ENCODE measurements at regions not wholly inside any gene's neighbourhood (a gene's known extent, or its start where the extent isn't known, plus 50 kb on each side); places are given as distances from the start of the nearest gene placed in this dataset.

- H2BK12ac ChIP-seq (ENCODE audit: low read length), result no peak overlapping the region
- H2AFZ ChIP-seq (ENCODE audit: insufficient read depth, low read length, poor library complexity), result no peak overlapping the region
- no peak overlapping the region for H3K14ac ChIP-seq (ENCODE audit: low read length)
- H3K27me3 ChIP-seq (ENCODE audit: insufficient read depth, low read length), result no peaks in the 10 kb centered on the region
- no peak overlapping the region for H2BK5ac ChIP-seq (ENCODE audit: low read depth, low read length, poor library complexity)
- no peak overlapping the region for H4K91ac ChIP-seq (ENCODE audit: low read depth, low read length)
- no CpG with 5 or more reads among the region's 8 CpGs for WGBS (ENCODE audit: extremely low coverage, insufficient coverage, insufficient read length)
- H3K18ac ChIP-seq (ENCODE audit: low read length), result no peak overlapping the region
- no peak overlapping the region for H3K4me3 ChIP-seq (ENCODE audit: low read depth, low read length)
- no peak overlapping the region for H2BK120ac ChIP-seq (ENCODE audit: insufficient read depth, low read length, poor library complexity)
- H3K4me1 ChIP-seq (ENCODE audit: control insufficient read depth in 1 of 2, insufficient read depth in 2 of 2, low read length in 2 of 2), result no peaks in the 10 kb centered on the region
- no peak overlapping the region for H3K27ac ChIP-seq (ENCODE audit: low read depth, low read length)
- H3K79me2 ChIP-seq (ENCODE audit: control insufficient read depth, insufficient read depth, low read length, poor library complexity), result no peaks in the 10 kb centered on the region
- no peak overlapping the region for H2AK5ac ChIP-seq (ENCODE audit: low read length)
- H3K23ac ChIP-seq (ENCODE audit: low read length), result no peak overlapping the region
- H3K9me3 ChIP-seq (ENCODE audit: insufficient read depth, low read depth, low read length), result no peaks in the 10 kb centered on the region
- no peaks in the 10 kb centered on the region for H3K79me1 ChIP-seq (ENCODE audit: low read length)
- no peak overlapping the region for H3K9ac ChIP-seq (ENCODE audit: low read length)
- H3K4me2 ChIP-seq (ENCODE audit: low read length), result no peak overlapping the region
- no peaks in the 10 kb centered on the region for H3K36me3 ChIP-seq (ENCODE audit: control insufficient read depth in 1 of 2, insufficient read depth in 2 of 2, low read length in 2 of 2)
- no peak overlapping the region for H4K12ac ChIP-seq (ENCODE audit: low read depth, low read length)
- no peak overlapping the region for H4K8ac ChIP-seq (ENCODE audit: low read depth, low read length)
- H3K4ac ChIP-seq (ENCODE audit: low read depth, low read length), result no peak overlapping the region
- DNase-seq, result peak in 1 of 2 donors; percentile 25
Observed at GRCh38 chr3:8336456-8336855, 165.2 kb upstream of the LMCD1 start.

DNA sequence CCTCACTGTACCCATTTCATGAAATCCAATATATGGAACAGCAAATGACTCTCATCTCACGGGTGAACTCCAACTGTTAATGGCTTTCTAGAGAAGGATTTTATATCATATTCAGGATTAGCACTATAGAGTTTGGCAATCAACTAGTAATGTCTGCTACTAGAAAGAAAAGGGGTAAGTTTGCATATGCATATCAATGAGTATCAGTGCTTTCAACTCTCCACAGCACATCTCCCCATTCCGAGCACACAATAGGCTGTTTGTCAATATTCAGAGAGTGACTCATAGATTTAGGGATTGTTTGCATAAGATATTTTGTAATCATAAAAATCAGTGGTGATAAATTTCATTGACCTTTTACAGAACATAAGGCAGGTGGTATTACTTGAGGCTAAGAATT, 163.2 kb upstream of the LMCD1 start:
- Histone ChIP-seq H2BK120ac (ENCODE audit: insufficient read depth, low read length, poor library complexity) (no peak overlapping the region), H4K12ac (ENCODE audit: low read depth, low read length) (no peak overlapping the region), H3K18ac (ENCODE audit: low read length) (no peak overlapping the region), H3K79me2 (ENCODE audit: control insufficient read depth, insufficient read depth, low read length, poor library complexity) (no peaks in the 10 kb centered on the region), H4K8ac (ENCODE audit: low read depth, low read length) (no peak overlapping the region), H3K23ac (ENCODE audit: low read length) (no peak overlapping the region), H3K9me3 (ENCODE audit: insufficient read depth, low read depth, low read length) (no peaks in the 10 kb centered on the region), H2BK12ac (ENCODE audit: low read length) (no peak overlapping the region), H3K4ac (ENCODE audit: low read depth, low read length) (no peak overlapping the region), H2AK5ac (ENCODE audit: low read length) (no peak overlapping the region), H2BK5ac (ENCODE audit: low read depth, low read length, poor library complexity) (no peak overlapping the region), H3K4me1 (ENCODE audit: control insufficient read depth in 1 of 2, insufficient read depth in 2 of 2, low read length in 2 of 2) (no peaks in the 10 kb centered on the region), H3K79me1 (ENCODE audit: low read length) (no peaks in the 10 kb centered on the region), H4K91ac (ENCODE audit: low read depth, low read length) (no peak overlapping the region), H3K4me3 (ENCODE audit: low read depth, low read length) (no peak overlapping the region), H3K4me2 (ENCODE audit: low read length) (no peak overlapping the region), H3K14ac (ENCODE audit: low read length) (no peak overlapping the region), H3K27me3 (ENCODE audit: insufficient read depth, low read length) (no peaks in the 10 kb centered on the region), H2AFZ (ENCODE audit: insufficient read depth, low read length, poor library complexity) (no peak overlapping the region), H3K36me3 (ENCODE audit: control insufficient read depth in 1 of 2, insufficient read depth in 2 of 2, low read length in 2 of 2) (no peaks in the 10 kb centered on the region), H3K27ac (ENCODE audit: low read depth, low read length) (no peak overlapping the region), H3K9ac (ENCODE audit: low read length) (no peak overlapping the region)
- no CpG with 5 or more reads among the region's 2 CpGs for WGBS (ENCODE audit: extremely low coverage, insufficient coverage, insufficient read length)
- no peak for DNase-seq

- Histone ChIP-seq H3K4me3 (ENCODE audit: low read depth, low read length) (no peak overlapping the region), H3K79me1 (ENCODE audit: low read length) (no peaks in the 10 kb centered on the region), H3K18ac (ENCODE audit: low read length) (no peak overlapping the region), H3K9ac (ENCODE audit: low read length) (no peak overlapping the region), H2BK12ac (ENCODE audit: low read length) (no peak overlapping the region), H4K91ac (ENCODE audit: low read depth, low read length) (no peak overlapping the region), H3K79me2 (ENCODE audit: control insufficient read depth, insufficient read depth, low read length, poor library complexity) (no peaks in the 10 kb centered on the region), H3K4me2 (ENCODE audit: low read length) (no peak overlapping the region), H3K9me3 (ENCODE audit: insufficient read depth, low read depth, low read length) (no peaks in the 10 kb centered on the region), H3K4ac (ENCODE audit: low read depth, low read length) (no peak overlapping the region), H3K27me3 (ENCODE audit: insufficient read depth, low read length) (no peaks in the 10 kb centered on the region), H2BK5ac (ENCODE audit: low read depth, low read length, poor library complexity) (no peak overlapping the region), H4K8ac (ENCODE audit: low read depth, low read length) (no peak overlapping the region), H2BK120ac (ENCODE audit: insufficient read depth, low read length, poor library complexity) (no peak overlapping the region), H3K4me1 (ENCODE audit: control insufficient read depth in 1 of 2, insufficient read depth in 2 of 2, low read length in 2 of 2) (no peaks in the 10 kb centered on the region), H3K36me3 (ENCODE audit: control insufficient read depth in 1 of 2, insufficient read depth in 2 of 2, low read length in 2 of 2) (no peaks in the 10 kb centered on the region), H3K27ac (ENCODE audit: low read depth, low read length) (no peak overlapping the region), H4K12ac (ENCODE audit: low read depth, low read length) (no peak overlapping the region), H3K14ac (ENCODE audit: low read length) (no peak overlapping the region), H2AK5ac (ENCODE audit: low read length) (no peak overlapping the region), H2AFZ (ENCODE audit: insufficient read depth, low read length, poor library complexity) (no peak overlapping the region), H3K23ac (ENCODE audit: low read length) (no peak overlapping the region)
- peak in 1 of 2 donors; percentile 12 for DNase-seq
- no CpG with 5 or more reads among the region's 7 CpGs for whole genome bisulfite sequencing (ENCODE audit: extremely low coverage, insufficient coverage, insufficient read length)
Observed at GRCh38 chr3:8341821-8342247, 159.8 kb upstream of the LMCD1 start.

- Histone ChIP-seq H3K36me3 (ENCODE audit: control insufficient read depth in 1 of 2, insufficient read depth in 2 of 2, low read length in 2 of 2) (no peaks in the 10 kb centered on the region), H3K9me3 (ENCODE audit: insufficient read depth, low read depth, low read length) (no peaks in the 10 kb centered on the region), H2AK5ac (ENCODE audit: low read length) (no peak overlapping the region), H3K4ac (ENCODE audit: low read depth, low read length) (no peak overlapping the region), H3K79me2 (ENCODE audit: control insufficient read depth, insufficient read depth, low read length, poor library complexity) (no peaks in the 10 kb centered on the region), H3K23ac (ENCODE audit: low read length) (no peak overlapping the region), H3K14ac (ENCODE audit: low read length) (no peak overlapping the region), H4K12ac (ENCODE audit: low read depth, low read length) (no peak overlapping the region), H3K4me1 (ENCODE audit: control insufficient read depth in 1 of 2, insufficient read depth in 2 of 2, low read length in 2 of 2) (no peaks in the 10 kb centered on the region), H3K27ac (ENCODE audit: low read depth, low read length) (no peak overlapping the region), H4K8ac (ENCODE audit: low read depth, low read length) (no peak overlapping the region), H2BK12ac (ENCODE audit: low read length) (no peak overlapping the region), H3K9ac (ENCODE audit: low read length) (no peak overlapping the region), H3K4me2 (ENCODE audit: low read length) (no peak overlapping the region), H2AFZ (ENCODE audit: insufficient read depth, low read length, poor library complexity) (no peak overlapping the region), H2BK120ac (ENCODE audit: insufficient read depth, low read length, poor library complexity) (no peak overlapping the region), H3K4me3 (ENCODE audit: low read depth, low read length) (no peak overlapping the region), H4K91ac (ENCODE audit: low read depth, low read length) (no peak overlapping the region), H2BK5ac (ENCODE audit: low read depth, low read length, poor library complexity) (no peak overlapping the region), H3K79me1 (ENCODE audit: low read length) (no peaks in the 10 kb centered on the region), H3K18ac (ENCODE audit: low read length) (no peak overlapping the region), H3K27me3 (ENCODE audit: insufficient read depth, low read length) (no peaks in the 10 kb centered on the region)
- no CpG with 5 or more reads among the region's 1 CpG for WGBS (ENCODE audit: extremely low coverage, insufficient coverage, insufficient read length)
- DNase-seq, result no peak
Observed at GRCh38 chr3:8343058-8343457, 158.6 kb upstream of the LMCD1 start.

All from trophoblast cell (in vitro differentiated cells and primary cell).